ENCODE measurements at regions not wholly inside any gene's neighbourhood (a gene's known extent, or its start where the extent isn't known, plus 50 kb on each side); places are given as distances from the start of the nearest gene placed in this dataset.

- TF ChIP-seq HBP1 (CRISPR knock-in tag; IDR thresholded peaks at IDR 0.05; ENCODE audit: low read depth) (no peak), POLR2AphosphoS5 (IDR thresholded peaks at IDR 0.05; ENCODE audit: low read depth, low read length) (no peak), RBAK (CRISPR knock-in tag; IDR thresholded peaks at IDR 0.05) (no peak), ZNF335 (CRISPR knock-in tag; IDR thresholded peaks at IDR 0.05) (no peak)
- TF ChIP-seq, protein P1, sequence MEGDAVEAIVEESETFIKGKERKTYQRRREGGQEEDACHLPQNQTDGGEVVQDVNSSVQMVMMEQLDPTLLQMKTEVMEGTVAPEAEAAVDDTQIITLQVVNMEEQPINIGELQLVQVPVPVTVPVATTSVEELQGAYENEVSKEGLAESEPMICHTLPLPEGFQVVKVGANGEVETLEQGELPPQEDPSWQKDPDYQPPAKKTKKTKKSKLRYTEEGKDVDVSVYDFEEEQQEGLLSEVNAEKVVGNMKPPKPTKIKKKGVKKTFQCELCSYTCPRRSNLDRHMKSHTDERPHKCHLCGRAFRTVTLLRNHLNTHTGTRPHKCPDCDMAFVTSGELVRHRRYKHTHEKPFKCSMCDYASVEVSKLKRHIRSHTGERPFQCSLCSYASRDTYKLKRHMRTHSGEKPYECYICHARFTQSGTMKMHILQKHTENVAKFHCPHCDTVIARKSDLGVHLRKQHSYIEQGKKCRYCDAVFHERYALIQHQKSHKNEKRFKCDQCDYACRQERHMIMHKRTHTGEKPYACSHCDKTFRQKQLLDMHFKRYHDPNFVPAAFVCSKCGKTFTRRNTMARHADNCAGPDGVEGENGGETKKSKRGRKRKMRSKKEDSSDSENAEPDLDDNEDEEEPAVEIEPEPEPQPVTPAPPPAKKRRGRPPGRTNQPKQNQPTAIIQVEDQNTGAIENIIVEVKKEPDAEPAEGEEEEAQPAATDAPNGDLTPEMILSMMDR (CRISPR knock-in tag; IDR thresholded peaks at IDR 0.05), result no peak
Observed at GRCh38 chr20:6665621-6666355, 101.7 kb upstream of the BMP2 start.
